ENCODE measurements at regions not wholly inside any gene's neighbourhood (a gene's known extent, or its start where the extent isn't known, plus 50 kb on each side); places are given as distances from the start of the nearest gene placed in this dataset.

DNA sequence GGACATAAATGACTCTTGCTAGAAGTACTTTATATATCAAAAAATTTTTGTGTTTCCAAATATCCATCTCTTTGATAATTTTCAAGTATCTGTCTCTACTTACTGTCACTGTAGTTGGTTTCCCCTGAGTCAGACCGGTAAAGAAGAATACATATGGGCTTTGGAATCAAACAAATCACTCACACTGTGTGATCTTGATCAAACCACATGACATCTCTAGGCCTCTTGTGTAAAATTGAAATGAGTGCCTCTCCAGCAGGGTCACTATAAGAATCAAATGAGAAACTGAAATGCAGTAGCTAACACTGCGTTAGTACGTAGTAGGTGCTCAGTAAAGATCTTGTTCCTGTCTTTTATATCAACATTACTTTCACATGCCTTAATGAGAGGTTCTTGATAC is 314.6 kb upstream of the STT3B start:
- Histone ChIP-seq H3T11ph (ENCODE audit: low read length) (no peak overlapping the region), H4K20me1 (ENCODE audit: control insufficient read depth, insufficient read depth, insufficient read length) (no peaks in the 10 kb centered on the region), H3K79me1 (ENCODE audit: insufficient read depth, low read depth, low read length, poor library complexity, severe bottlenecking) (no peaks in the 10 kb centered on the region), H3K4me2 (ENCODE audit: insufficient read depth, insufficient read length, low read length) (no peak overlapping the region), H3K18ac (ENCODE audit: insufficient read length, low read depth, low read length) (no peak overlapping the region), H4K5ac (ENCODE audit: insufficient read length, low read depth, low read length) (no peak overlapping the region), H2BK15ac (ENCODE audit: low read depth, low read length) (no peak overlapping the region), H3K4me1 (ENCODE audit: insufficient read depth, low read length) (no peaks in the 10 kb centered on the region), H2BK120ac (ENCODE audit: low read depth, low read length, poor library complexity, severe bottlenecking) (no peak overlapping the region), H3K23ac (ENCODE audit: insufficient read length, low read depth, low read length) (no peak overlapping the region), H3K56ac (ENCODE audit: insufficient read length, low read depth, low read length) (no peak overlapping the region), H3K4ac (ENCODE audit: low read depth, low read length) (no peak overlapping the region), H3K79me2 (ENCODE audit: insufficient read depth, low read length) (no peaks in the 10 kb centered on the region), H3K9me3 (ENCODE audit: control insufficient read depth, low read depth, low read length) (no peaks in the 10 kb centered on the region), H4K91ac (ENCODE audit: insufficient read length, low read depth, low read length) (no peak overlapping the region), H2AK5ac (ENCODE audit: insufficient read length, low read length) (no peak overlapping the region), H3K27me3 (ENCODE audit: insufficient read depth, low read length) (no peaks in the 10 kb centered on the region), H3K9ac (ENCODE audit: extremely low read depth, insufficient read length, low read length) (no peak overlapping the region), H3K27ac (ENCODE audit: insufficient read length, low read depth, low read length) (no peak overlapping the region), H3K14ac (ENCODE audit: insufficient read depth, low read length) (no peak overlapping the region), H2BK12ac (ENCODE audit: insufficient read length, low read depth, low read length) (no peak overlapping the region), H4K8ac (replicated peaks; ENCODE audit: insufficient read length, low read depth, low read length) (no peak overlapping the region), H3K23me2 (ENCODE audit: insufficient read length, low read depth, low read length, poor library complexity, severe bottlenecking) (no peaks in the 10 kb centered on the region), H2AFZ (ENCODE audit: low read length) (no peak overlapping the region), H2BK5ac (ENCODE audit: insufficient read length, low read length) (no peak overlapping the region), H2BK20ac (ENCODE audit: low read depth, low read length, poor library complexity, severe bottlenecking) (no peak overlapping the region)
- H3K36me3 Mint-ChIP-seq (ENCODE audit: insufficient read depth in 1 of 3, low read depth in 3 of 3), result no peaks in the 10 kb centered on the region
- H3K27ac Mint-ChIP-seq, result no peak overlapping the region
- no peak for DNase-seq
- WGBS (ENCODE audit: extremely low coverage, insufficient read length, low lambda C conversion rate), result no CpG with 5 or more reads among the region's 3 CpGs
- TF ChIP-seq, protein P1, sequence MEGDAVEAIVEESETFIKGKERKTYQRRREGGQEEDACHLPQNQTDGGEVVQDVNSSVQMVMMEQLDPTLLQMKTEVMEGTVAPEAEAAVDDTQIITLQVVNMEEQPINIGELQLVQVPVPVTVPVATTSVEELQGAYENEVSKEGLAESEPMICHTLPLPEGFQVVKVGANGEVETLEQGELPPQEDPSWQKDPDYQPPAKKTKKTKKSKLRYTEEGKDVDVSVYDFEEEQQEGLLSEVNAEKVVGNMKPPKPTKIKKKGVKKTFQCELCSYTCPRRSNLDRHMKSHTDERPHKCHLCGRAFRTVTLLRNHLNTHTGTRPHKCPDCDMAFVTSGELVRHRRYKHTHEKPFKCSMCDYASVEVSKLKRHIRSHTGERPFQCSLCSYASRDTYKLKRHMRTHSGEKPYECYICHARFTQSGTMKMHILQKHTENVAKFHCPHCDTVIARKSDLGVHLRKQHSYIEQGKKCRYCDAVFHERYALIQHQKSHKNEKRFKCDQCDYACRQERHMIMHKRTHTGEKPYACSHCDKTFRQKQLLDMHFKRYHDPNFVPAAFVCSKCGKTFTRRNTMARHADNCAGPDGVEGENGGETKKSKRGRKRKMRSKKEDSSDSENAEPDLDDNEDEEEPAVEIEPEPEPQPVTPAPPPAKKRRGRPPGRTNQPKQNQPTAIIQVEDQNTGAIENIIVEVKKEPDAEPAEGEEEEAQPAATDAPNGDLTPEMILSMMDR (conservative IDR thresholded peaks at IDR 0.05), result no peak
- H3K4me3 Mint-ChIP-seq, result no peak overlapping the region
- no peaks in the 10 kb centered on the region for H3K9me3 Mint-ChIP-seq
- H3K4me1 Mint-ChIP-seq, result no peaks in the 10 kb centered on the region; a peak in 1 of 4 replicates
- H3K27me3 Mint-ChIP-seq (ENCODE audit: low read depth), result no peaks in the 10 kb centered on the region
